RWPE1 (cell line): ENCODE measurements at regions not wholly inside any gene's neighbourhood (a gene's known extent, or its start where the extent isn't known, plus 50 kb on each side); places are given as distances from the start of the nearest gene placed in this dataset.

Experiments used
- CTCF ChIA-PET: fragments of 350-600 bp; sonication (Branson Sonifier 250); formaldehyde crosslinking; extraction: SDS; loops from one replicate; lab custom pipeline; 2021; lab: Yijun Ruan, JAX
- POLR2A ChIA-PET: fragments of 400-600 bp; formaldehyde crosslinking; extraction: SDS; loops from one replicate; lab custom pipeline; 2020; ENCODE audit warnings: antibody characterized with exemption; ENCODE audit not compliant: low non-redundant PET; lab: Yijun Ruan, JAX
- DNase-seq: peaks from one replicate; pipeline ENCODE4 v3.0.0; 2012; ENCODE audit warnings: low spot score
- H3K27ac ChIP-seq: fragments of 450-650 bp; 2 replicates; pipeline ENCODE4 v1.5.1; 2017
- CTCF ChIP-seq: fragments of 450-650 bp; conservative IDR thresholded peaks from 2 replicates; pipeline ENCODE4 v1.5.1; 2017; ENCODE audit warnings: low read depth, mild to moderate bottlenecking

DNA sequence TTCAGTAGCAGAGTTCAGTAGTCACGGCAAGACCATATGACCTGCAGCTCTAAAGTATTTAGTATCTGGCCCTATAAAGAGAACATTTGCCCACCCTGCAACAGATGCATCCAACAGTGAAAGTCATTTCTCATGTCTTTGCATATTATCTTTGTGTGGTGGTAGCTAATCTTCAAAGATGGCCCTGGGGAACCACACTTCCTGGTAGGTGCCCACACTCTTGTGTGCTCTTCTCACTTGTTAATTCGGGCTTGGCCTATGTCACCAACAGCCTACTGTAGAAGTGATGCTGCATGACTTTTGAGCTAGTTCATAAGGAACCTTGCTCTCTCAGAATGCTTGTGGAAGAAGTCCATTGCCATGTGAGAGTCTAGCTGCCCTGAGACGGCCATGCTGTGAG is 85.6 kb downstream of the MAP1LC3B2 start:
- no peak for TF ChIP-seq CTCF
- no peak for DNase-seq
- ChIA-PET CTCF (no interaction called here), POLR2A (no interaction called here)
- no peak overlapping the region for H3K27ac ChIP-seq

- no peak overlapping the region for H3K27ac ChIP-seq
- ChIA-PET CTCF (no interaction called here), POLR2A (no interaction called here)
- DNase-seq, result no peak
- TF ChIP-seq CTCF, result no peak
These were observed 83.5 kb downstream of the MAP1LC3B2 start for GRCh38 chr12:116642683-116643082.

- CTCF ChIA-PET, result no interaction called here
- POLR2A ChIA-PET, result no interaction called here
- no peak for TF ChIP-seq CTCF
- DNase-seq, result no peak
- H3K27ac ChIP-seq, result no peak overlapping the region
These were observed 82.9 kb downstream of the MAP1LC3B2 start for GRCh38 chr12:116642106-116642505.

DNA sequence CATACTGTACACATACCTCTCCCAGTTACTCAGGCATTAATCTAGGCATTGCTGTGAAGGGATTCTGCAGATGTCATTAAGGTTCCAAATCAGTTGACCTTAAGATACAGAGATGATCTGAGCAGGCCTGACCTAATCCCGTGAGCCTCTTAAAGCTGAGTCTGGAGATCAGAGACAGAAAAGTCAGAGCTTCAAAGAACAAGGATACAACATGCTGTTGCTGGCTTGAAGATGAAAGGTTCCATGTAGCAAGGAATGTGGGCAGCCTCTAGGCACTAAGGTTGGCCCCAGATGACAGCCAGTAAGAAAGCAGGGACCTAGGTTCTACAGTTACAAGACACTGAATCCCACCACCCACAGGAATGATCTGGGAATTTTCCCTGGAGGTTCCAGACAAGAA is 81.1 kb downstream of the MAP1LC3B2 start:
- CTCF ChIA-PET, result interaction anchor here (0.6 kb wide), 1 partner anchor 245 kb away, joined by 6 read pairs; no protein-coding TSS in a partner anchor
- DNase-seq, result no peak
- no peak for TF ChIP-seq CTCF
- POLR2A ChIA-PET, result no interaction called here
- H3K27ac ChIP-seq, result no peak overlapping the region

DNA sequence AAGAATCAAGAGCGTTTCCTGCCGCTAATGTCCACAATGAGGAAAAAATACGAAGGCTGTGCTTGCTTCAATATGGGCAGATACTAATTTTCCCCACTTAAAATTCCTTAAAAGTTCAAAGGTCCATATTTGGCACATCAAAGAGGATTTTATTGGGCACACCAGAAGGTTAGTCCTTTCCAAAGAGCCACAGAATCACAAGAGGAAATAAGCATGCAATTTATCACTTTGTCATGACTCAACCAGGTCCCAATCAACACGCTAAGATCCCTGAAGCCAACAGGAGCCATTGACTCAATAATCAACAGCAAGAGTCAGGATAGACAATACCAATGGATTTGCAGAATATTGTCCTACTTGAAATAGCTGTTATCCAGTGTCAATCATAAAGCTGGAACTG is 80.6 kb downstream of the MAP1LC3B2 start:
- POLR2A ChIA-PET, result no interaction called here
- CTCF ChIA-PET, result no interaction called here
- no peak for DNase-seq
- no peak for TF ChIP-seq CTCF
- H3K27ac ChIP-seq, result no peak overlapping the region

GRCh38 chr12:116638376-116638775 is 79.2 kb downstream of the MAP1LC3B2 start:
- ChIA-PET CTCF (interaction anchor here (0.6 kb wide), 1 partner anchor 333 kb away, joined by 3 read pairs; no protein-coding TSS in a partner anchor), POLR2A (no interaction called here)
- no peak overlapping the region for H3K27ac ChIP-seq

More at GRCh38 chr12:116638376-116638775, 79.2 kb downstream of the MAP1LC3B2 start:
- no peak for DNase-seq
- TF ChIP-seq CTCF, result no peak
